ENCODE measurements at regions not wholly inside any gene's neighbourhood (a gene's known extent, or its start where the extent isn't known, plus 50 kb on each side); places are given as distances from the start of the nearest gene placed in this dataset.

GRCh38 chr13:85469320-85469719 lies 329.9 kb downstream of the SLITRK6 start:
- TF ChIP-seq, protein P1, sequence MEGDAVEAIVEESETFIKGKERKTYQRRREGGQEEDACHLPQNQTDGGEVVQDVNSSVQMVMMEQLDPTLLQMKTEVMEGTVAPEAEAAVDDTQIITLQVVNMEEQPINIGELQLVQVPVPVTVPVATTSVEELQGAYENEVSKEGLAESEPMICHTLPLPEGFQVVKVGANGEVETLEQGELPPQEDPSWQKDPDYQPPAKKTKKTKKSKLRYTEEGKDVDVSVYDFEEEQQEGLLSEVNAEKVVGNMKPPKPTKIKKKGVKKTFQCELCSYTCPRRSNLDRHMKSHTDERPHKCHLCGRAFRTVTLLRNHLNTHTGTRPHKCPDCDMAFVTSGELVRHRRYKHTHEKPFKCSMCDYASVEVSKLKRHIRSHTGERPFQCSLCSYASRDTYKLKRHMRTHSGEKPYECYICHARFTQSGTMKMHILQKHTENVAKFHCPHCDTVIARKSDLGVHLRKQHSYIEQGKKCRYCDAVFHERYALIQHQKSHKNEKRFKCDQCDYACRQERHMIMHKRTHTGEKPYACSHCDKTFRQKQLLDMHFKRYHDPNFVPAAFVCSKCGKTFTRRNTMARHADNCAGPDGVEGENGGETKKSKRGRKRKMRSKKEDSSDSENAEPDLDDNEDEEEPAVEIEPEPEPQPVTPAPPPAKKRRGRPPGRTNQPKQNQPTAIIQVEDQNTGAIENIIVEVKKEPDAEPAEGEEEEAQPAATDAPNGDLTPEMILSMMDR (conservative IDR thresholded peaks at IDR 0.05 in 1 of 2, IDR thresholded peaks at IDR 0.05 in 1 of 2; ENCODE audit: low read depth in 1 of 2, low read length in 2 of 2): no peak
- no peak for TF ChIP-seq EZH2 (IDR thresholded peaks at IDR 0.05; ENCODE audit: low read length, missing control alignments)
